ENCODE measurements at regions not wholly inside any gene's neighbourhood (a gene's known extent, or its start where the extent isn't known, plus 50 kb on each side); places are given as distances from the start of the nearest gene placed in this dataset.

- TF ChIP-seq CTCF (conservative IDR thresholded peaks at IDR 0.05; ENCODE audit: low read depth, low read length) (no peak), EZH2 (IDR thresholded peaks at IDR 0.05; ENCODE audit: low read length, unreplicated experiment) (no peak)
Observed at GRCh38 chr17:16888413-16889087, 83.4 kb downstream of the TNFRSF13B start.

All from PC-3 (cell line).